ENCODE measurements at regions not wholly inside any gene's neighbourhood (a gene's known extent, or its start where the extent isn't known, plus 50 kb on each side); places are given as distances from the start of the nearest gene placed in this dataset.

DNA sequence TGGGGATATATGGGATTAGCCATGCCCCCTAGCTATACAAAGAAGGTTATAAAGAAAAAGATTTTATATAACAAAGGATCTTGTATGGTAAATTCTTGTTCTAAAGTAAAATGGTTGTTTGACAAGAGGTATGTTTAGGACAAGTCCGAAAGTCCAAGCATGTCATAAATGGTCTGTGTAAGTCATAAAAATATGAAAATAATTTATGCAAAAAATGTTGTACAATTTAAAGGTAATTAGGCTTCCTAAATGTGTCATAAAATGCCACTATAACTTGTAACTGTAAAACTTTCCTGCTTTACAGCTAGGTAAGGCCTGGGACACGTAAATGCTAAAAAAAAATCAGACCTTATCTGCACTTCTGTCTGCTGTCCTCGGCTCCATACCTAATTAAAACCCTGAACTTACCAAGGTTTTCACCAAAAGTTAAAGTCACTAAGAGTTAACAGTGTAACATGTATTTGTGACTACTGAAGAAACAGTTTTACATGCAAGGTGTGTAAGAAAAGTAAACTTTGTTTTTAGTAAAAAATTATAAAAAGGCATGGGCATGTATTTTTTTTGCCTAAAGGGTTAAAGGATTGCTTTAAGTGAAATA is 110.0 kb upstream of the RESF1 start:
- TF ChIP-seq, protein P1, sequence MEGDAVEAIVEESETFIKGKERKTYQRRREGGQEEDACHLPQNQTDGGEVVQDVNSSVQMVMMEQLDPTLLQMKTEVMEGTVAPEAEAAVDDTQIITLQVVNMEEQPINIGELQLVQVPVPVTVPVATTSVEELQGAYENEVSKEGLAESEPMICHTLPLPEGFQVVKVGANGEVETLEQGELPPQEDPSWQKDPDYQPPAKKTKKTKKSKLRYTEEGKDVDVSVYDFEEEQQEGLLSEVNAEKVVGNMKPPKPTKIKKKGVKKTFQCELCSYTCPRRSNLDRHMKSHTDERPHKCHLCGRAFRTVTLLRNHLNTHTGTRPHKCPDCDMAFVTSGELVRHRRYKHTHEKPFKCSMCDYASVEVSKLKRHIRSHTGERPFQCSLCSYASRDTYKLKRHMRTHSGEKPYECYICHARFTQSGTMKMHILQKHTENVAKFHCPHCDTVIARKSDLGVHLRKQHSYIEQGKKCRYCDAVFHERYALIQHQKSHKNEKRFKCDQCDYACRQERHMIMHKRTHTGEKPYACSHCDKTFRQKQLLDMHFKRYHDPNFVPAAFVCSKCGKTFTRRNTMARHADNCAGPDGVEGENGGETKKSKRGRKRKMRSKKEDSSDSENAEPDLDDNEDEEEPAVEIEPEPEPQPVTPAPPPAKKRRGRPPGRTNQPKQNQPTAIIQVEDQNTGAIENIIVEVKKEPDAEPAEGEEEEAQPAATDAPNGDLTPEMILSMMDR (IDR thresholded peaks at IDR 0.05) = no peak
- TF ChIP-seq POLR2AphosphoS5 (IDR thresholded peaks at IDR 0.05) (no peak), POLR2A (IDR thresholded peaks at IDR 0.05) (no peak)

Data from upper lobe of left lung (tissue), 4 donors.